PC-9 (cell line): ENCODE measurements at regions not wholly inside any gene's neighbourhood (a gene's known extent, or its start where the extent isn't known, plus 50 kb on each side); places are given as distances from the start of the nearest gene placed in this dataset.

ENCODE experiments used
- BruUV-seq: library from RNA; stranded (reverse); fragments of 400-500 nt; replicated peaks from 2 replicates; lab custom pipeline; 2021; lab: Mats Ljungman, UMichigan
- CTCF ChIA-PET: fragments of 300-600 bp; sonication (Branson Sonifier 250); formaldehyde crosslinking; loops from one replicate; lab custom pipeline; 2022; ENCODE audit warnings: antibody characterized with exemption; lab: Charles Lee
- POLR2A ChIA-PET: fragments of 300-600 bp; sonication (Branson Sonifier 250); formaldehyde crosslinking; loops from one replicate; lab custom pipeline; 2022; ENCODE audit warnings: antibody characterized with exemption; ENCODE audit not compliant: unreplicated experiment; lab: Charles Lee
- DNase-seq, 2 experiments: peaks; one replicate each; pipeline versions ENCODE4 v3.0.0 to v3.0.0-alpha.2; 2015 to 2022; ENCODE audit warnings: mixed read lengths in 1 of 2
- H2AFZ ChIP-seq: fragments of 200-600 bp; sonication (generic); 2 replicates; pipeline ENCODE4 v1.8.1; 2017; ENCODE audit warnings: antibody characterized with exemption
- H3F3A ChIP-seq: fragments of 200-600 bp; sonication (generic); 2 replicates; pipeline ENCODE4 v1.8.1; 2017; ENCODE audit warnings: antibody characterized with exemption, mild to moderate bottlenecking, low read depth; ENCODE audit not compliant: insufficient read depth
- H3K27ac ChIP-seq: fragments of 200-600 bp; sonication (generic); 2 replicates; pipeline ENCODE4 v1.6.1; 2016; ENCODE audit warnings: mixed run types
- H3K27me3 ChIP-seq: fragments of 200-600 bp; sonication (generic); 2 replicates; pipeline ENCODE4 v1.6.1; 2016; ENCODE audit warnings: low read depth, mixed run types; ENCODE audit not compliant: insufficient read depth
- H3K36me3 ChIP-seq: fragments of 200-600 bp; sonication (generic); 2 replicates; pipeline ENCODE4 v1.6.1; 2016; ENCODE audit warnings: low read depth, mixed run types
- H3K4me1 ChIP-seq: fragments of 200-600 bp; sonication (generic); replicated peaks from 2 replicates; pipeline ENCODE4 v1.6.1; 2016; ENCODE audit warnings: mixed run types; ENCODE audit not compliant: insufficient read depth
- H3K4me2 ChIP-seq: fragments of 200-600 bp; sonication (generic); 2 replicates; pipeline ENCODE4 v1.6.1; 2017; ENCODE audit warnings: mixed run types
- H3K4me3 ChIP-seq: fragments of 200-600 bp; sonication (generic); 2 replicates; pipeline ENCODE4 v1.6.1; 2016; ENCODE audit warnings: mixed run types
- H3K79me2 ChIP-seq: fragments of 200-600 bp; sonication (generic); 2 replicates; pipeline ENCODE4 v1.6.1; 2017; ENCODE audit warnings: low read depth, mixed run types
- H3K9me2 ChIP-seq: fragments of 200-600 bp; sonication (generic); 2 replicates; pipeline ENCODE4 v1.8.1; 2017; ENCODE audit warnings: mild to moderate bottlenecking; ENCODE audit not compliant: insufficient read depth
- H3K9me3 ChIP-seq: fragments of 200-600 bp; sonication (generic); 2 replicates; pipeline ENCODE4 v1.8.1; 2016; ENCODE audit warnings: low read depth; ENCODE audit not compliant: insufficient read depth
- H4K20me1 ChIP-seq: fragments of 200-600 bp; sonication (generic); 2 replicates; pipeline ENCODE4 v1.8.1; 2017; ENCODE audit not compliant: insufficient read depth
- EZH2 ChIP-seq: fragments of 200-600 bp; sonication (generic); IDR thresholded peaks from 2 replicates; pipeline ENCODE4 v1.8.0; 2017; ENCODE audit warnings: antibody characterized with exemption, low read depth
- intact Hi-C: fragments of 100-400 bp; cut with micrococcal nuclease; formaldehyde crosslinking; loops from one replicate; pipeline ENCODE4 v1.10.0; 2022; ENCODE audit not compliant: unreplicated experiment
- TF ChIP-seq, protein P1 (sequence below): fragments of 200-600 bp; sonication (generic); conservative IDR thresholded peaks from 2 replicates; pipeline ENCODE4 v1.6.1; 2017; ENCODE audit warnings: mixed run types, antibody characterized with exemption, mild to moderate bottlenecking, moderate library complexity

DNA sequence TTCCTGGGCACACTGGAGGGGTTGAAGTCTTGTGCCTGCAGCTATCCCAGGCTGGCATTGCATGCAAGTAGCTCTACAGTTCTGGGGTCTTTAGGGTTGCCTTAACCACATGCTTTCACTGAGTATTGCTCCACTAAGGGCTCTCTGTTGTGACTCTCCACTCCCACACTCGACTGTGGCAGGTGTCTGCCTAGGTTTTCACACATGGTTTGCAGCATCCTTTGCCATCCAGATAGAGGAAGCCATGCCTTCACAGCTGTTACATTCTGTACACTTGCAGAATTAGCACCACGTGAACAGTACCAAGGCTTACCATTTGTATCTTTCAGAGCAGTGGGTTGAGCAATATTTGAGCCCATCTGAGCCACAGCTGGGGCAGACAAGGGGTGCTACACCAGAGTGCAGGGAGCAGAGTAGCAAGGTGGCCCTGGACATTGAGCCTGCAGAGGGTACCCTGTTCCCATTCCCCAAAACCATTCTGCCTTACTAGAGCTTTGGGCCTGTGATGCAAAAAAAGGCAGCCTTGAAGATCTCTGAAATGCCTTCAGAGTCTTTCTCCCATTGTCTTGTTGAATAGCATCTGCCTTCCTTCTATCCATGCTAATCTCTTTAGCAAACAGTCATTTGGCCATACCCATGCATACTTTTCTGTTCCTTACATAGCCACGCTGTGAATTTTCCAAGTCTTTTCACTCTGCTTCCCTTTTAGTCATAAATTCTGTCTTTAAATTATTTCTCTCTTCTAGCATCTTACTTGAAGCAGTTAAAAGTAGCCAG, 95.2 kb upstream of the PLCL2 start:
- no peaks in the 10 kb centered on the region; the same call in 1 of the 2 replicates for H3K9me3 ChIP-seq
- no peak for DNase-seq
- H3K4me3 ChIP-seq: no peak overlapping the region
- intact Hi-C loops: no loop called here
- H3K36me3 ChIP-seq: no peaks in the 10 kb centered on the region
- H3K9me2 ChIP-seq: no peaks in the 10 kb centered on the region
- CTCF ChIA-PET: no interaction called here
- no peaks in the 10 kb centered on the region for H4K20me1 ChIP-seq
- no peak overlapping the region for H2AFZ ChIP-seq
- no peaks in the 10 kb centered on the region for H3K27me3 ChIP-seq
- no peaks in the 10 kb centered on the region for H3F3A ChIP-seq
- POLR2A ChIA-PET: no interaction called here
- H3K79me2 ChIP-seq: no peaks in the 10 kb centered on the region
- no TSS peak for BruUV-seq
- no peaks in the 10 kb centered on the region for H3K4me1 ChIP-seq
- TF ChIP-seq, protein P1, sequence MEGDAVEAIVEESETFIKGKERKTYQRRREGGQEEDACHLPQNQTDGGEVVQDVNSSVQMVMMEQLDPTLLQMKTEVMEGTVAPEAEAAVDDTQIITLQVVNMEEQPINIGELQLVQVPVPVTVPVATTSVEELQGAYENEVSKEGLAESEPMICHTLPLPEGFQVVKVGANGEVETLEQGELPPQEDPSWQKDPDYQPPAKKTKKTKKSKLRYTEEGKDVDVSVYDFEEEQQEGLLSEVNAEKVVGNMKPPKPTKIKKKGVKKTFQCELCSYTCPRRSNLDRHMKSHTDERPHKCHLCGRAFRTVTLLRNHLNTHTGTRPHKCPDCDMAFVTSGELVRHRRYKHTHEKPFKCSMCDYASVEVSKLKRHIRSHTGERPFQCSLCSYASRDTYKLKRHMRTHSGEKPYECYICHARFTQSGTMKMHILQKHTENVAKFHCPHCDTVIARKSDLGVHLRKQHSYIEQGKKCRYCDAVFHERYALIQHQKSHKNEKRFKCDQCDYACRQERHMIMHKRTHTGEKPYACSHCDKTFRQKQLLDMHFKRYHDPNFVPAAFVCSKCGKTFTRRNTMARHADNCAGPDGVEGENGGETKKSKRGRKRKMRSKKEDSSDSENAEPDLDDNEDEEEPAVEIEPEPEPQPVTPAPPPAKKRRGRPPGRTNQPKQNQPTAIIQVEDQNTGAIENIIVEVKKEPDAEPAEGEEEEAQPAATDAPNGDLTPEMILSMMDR: no peak
- no peak for TF ChIP-seq EZH2
- H3K4me2 ChIP-seq: no peak overlapping the region
- no peak overlapping the region for H3K27ac ChIP-seq

DNA sequence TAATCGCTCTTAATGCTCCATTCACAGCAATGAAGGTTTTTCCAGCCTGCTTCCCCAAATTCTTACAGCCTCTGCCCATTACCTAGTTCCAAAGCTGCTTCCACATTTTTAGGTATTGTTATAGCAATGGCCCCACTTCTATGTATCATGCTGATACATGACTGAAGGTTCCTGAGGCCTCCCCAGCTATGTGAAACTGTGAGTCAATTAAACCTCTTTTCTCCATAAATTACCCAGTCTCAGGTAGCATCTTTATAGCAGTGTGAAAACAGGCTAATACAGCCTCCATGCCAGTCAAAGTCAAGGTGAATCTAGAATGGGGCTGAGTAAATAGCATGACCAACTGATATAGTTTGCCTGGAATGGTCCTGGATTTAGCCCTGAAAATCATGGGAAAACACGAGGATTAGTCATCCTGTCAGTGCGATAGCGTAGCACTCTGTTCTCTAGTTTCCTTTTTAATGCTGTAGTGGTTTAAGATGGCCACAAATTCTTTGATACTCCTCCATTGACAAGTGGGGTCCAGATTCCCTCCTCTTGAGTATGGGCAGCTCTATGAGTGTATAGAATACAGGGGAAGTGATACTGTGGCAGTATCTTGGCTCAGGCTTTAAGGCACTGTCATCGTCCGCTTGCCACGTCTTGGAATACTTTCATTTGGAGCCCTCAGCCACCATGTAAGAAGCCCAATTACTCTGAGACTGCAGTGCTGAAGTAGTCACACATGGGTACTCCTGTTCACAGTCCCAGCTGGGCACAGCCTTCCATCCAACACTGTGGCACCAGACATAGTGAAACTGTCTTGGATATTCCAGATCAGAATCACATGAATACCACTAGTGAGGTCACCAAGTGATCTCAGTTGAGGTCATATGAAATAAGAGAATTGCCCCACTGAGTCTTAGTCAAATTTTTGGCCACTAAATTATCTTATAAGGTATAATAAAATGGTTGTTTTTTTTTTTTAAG, 94.0 kb upstream of the PLCL2 start:
- Histone ChIP-seq H3K4me1 (no peaks in the 10 kb centered on the region), H3K4me3 (no peak overlapping the region), H2AFZ (no peak overlapping the region), H3K79me2 (no peaks in the 10 kb centered on the region), H3K36me3 (no peaks in the 10 kb centered on the region), H3K9me3 (no peaks in the 10 kb centered on the region; the same call in 1 of the 2 replicates), H3K9me2 (no peaks in the 10 kb centered on the region), H3K4me2 (no peak overlapping the region), H3F3A (no peaks in the 10 kb centered on the region), H3K27me3 (no peaks in the 10 kb centered on the region), H3K27ac (no peak overlapping the region), H4K20me1 (no peaks in the 10 kb centered on the region)
- CTCF ChIA-PET: no interaction called here
- POLR2A ChIA-PET: no interaction called here
- DNase-seq: no peak
- intact Hi-C loops: no loop called here
- TF ChIP-seq EZH2: no peak
- TF ChIP-seq, protein P1: no peak
- no TSS peak for BruUV-seq

DNA sequence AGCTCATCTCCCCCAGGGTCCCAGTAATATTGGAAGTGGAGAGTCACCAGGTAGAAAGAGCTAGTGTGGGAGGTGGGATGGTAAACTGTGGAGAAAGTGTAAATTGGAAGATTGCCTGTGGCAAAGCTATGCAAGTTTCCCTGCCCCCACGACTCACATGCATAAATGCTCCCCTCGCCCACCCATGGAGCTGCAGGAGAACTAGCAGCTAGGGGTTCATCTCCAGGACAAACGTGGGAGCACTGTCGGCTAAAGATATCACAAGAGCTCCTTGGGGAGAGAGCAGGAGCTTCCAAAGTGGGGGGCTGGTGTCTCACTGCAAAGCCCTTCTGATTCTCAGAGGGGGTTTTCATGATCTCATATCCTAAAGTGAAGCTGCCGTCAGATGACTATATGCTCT, 91.4 kb upstream of the PLCL2 start:
- no peak overlapping the region for H2AFZ ChIP-seq
- DNase-seq: no peak
- POLR2A ChIA-PET: no interaction called here
- H3K79me2 ChIP-seq: no peaks in the 10 kb centered on the region
- no peak overlapping the region for H3K27ac ChIP-seq
- no peaks in the 10 kb centered on the region for H4K20me1 ChIP-seq
- H3K27me3 ChIP-seq: no peaks in the 10 kb centered on the region
- no peaks in the 10 kb centered on the region for H3K4me1 ChIP-seq
- no TSS peak for BruUV-seq
- H3K9me2 ChIP-seq: no peaks in the 10 kb centered on the region
- intact Hi-C loops: no loop called here
- TF ChIP-seq, protein P1: no peak
- TF ChIP-seq EZH2: no peak
- no peak overlapping the region for H3K4me3 ChIP-seq
- no peaks in the 10 kb centered on the region for H3K36me3 ChIP-seq
- CTCF ChIA-PET: no interaction called here
- H3K9me3 ChIP-seq: no peaks in the 10 kb centered on the region; the same call in 1 of the 2 replicates
- H3F3A ChIP-seq: no peaks in the 10 kb centered on the region
- H3K4me2 ChIP-seq: no peak overlapping the region
